Liver (tissue), 2 donors: ENCODE measurements at regions not wholly inside any gene's neighbourhood (a gene's known extent, or its start where the extent isn't known, plus 50 kb on each side); places are given as distances from the start of the nearest gene placed in this dataset.
"Not testable (repeated sequence)": the region's sequence is repeated elsewhere in the genome, so short reads cannot be mapped to it uniquely, and the experiment has no call there.

ENCODE experiments used
- TF ChIP-seq, protein P1 (sequence below): IDR thresholded peaks from 2 replicates; pipeline ENCODE4 v1.6.1; 2016; ENCODE audit warnings: antibody characterized with exemption, mild to moderate bottlenecking
- TF ChIP-seq, protein P2 (sequence below): fragments of 150-350 bp; IDR thresholded peaks from 2 replicates; pipeline ENCODE4 v1.5.1; 2017; ENCODE audit warnings: improper control_type of control experiment, low read depth, low read length; ENCODE audit not compliant: missing input control
- donor health status: healthy.

DNA sequence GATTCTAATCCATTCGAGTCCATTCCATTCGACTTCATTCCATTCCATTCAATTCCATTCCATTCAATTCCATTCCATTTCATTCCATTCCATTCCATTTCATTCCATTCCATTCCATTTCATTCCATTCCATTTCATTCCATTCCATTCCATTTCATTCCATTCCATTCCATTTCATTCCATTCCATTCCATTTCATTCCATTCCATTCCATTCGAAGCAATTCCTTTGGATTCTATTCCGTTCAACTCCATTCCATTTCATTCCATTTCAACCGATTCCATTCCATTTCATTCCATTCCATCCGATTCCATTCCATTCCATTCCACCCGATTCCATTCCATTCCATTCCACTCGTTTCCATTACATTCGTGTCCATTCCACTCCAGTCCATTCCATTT lies 2583.2 kb upstream of the TPTE start:
- TF ChIP-seq, protein P1, sequence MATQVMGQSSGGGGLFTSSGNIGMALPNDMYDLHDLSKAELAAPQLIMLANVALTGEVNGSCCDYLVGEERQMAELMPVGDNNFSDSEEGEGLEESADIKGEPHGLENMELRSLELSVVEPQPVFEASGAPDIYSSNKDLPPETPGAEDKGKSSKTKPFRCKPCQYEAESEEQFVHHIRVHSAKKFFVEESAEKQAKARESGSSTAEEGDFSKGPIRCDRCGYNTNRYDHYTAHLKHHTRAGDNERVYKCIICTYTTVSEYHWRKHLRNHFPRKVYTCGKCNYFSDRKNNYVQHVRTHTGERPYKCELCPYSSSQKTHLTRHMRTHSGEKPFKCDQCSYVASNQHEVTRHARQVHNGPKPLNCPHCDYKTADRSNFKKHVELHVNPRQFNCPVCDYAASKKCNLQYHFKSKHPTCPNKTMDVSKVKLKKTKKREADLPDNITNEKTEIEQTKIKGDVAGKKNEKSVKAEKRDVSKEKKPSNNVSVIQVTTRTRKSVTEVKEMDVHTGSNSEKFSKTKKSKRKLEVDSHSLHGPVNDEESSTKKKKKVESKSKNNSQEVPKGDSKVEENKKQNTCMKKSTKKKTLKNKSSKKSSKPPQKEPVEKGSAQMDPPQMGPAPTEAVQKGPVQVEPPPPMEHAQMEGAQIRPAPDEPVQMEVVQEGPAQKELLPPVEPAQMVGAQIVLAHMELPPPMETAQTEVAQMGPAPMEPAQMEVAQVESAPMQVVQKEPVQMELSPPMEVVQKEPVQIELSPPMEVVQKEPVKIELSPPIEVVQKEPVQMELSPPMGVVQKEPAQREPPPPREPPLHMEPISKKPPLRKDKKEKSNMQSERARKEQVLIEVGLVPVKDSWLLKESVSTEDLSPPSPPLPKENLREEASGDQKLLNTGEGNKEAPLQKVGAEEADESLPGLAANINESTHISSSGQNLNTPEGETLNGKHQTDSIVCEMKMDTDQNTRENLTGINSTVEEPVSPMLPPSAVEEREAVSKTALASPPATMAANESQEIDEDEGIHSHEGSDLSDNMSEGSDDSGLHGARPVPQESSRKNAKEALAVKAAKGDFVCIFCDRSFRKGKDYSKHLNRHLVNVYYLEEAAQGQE = not testable (repeated sequence)
- TF ChIP-seq, protein P2, sequence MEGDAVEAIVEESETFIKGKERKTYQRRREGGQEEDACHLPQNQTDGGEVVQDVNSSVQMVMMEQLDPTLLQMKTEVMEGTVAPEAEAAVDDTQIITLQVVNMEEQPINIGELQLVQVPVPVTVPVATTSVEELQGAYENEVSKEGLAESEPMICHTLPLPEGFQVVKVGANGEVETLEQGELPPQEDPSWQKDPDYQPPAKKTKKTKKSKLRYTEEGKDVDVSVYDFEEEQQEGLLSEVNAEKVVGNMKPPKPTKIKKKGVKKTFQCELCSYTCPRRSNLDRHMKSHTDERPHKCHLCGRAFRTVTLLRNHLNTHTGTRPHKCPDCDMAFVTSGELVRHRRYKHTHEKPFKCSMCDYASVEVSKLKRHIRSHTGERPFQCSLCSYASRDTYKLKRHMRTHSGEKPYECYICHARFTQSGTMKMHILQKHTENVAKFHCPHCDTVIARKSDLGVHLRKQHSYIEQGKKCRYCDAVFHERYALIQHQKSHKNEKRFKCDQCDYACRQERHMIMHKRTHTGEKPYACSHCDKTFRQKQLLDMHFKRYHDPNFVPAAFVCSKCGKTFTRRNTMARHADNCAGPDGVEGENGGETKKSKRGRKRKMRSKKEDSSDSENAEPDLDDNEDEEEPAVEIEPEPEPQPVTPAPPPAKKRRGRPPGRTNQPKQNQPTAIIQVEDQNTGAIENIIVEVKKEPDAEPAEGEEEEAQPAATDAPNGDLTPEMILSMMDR = not testable (repeated sequence)
